ENCODE measurements at regions not wholly inside any gene's neighbourhood (a gene's known extent, or its start where the extent isn't known, plus 50 kb on each side); places are given as distances from the start of the nearest gene placed in this dataset.
"Not testable (repeated sequence)": the region's sequence is repeated elsewhere in the genome, so short reads cannot be mapped to it uniquely, and the experiment has no call there.

DNA sequence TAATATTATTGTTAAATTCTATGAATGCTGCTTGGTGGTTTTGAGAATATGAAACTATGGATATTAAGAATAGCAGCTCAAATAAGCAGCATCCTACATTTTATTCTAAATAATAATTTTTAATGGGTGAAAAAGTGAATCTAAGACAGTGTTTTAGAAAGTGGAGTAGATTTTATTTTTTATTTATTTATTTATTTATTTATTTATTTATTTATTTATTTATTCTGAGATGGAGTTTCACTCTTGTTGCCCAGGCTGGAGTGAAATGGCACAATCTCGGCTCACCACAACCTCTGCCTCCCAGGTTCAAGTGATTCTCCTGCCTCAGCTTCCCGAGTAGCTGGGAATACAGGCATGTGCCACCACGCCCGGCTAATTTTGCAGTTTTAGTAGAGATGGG is 1199.4 kb downstream of the EPHA7 start:
- CTCF ChIA-PET (ENCODE audit: partially characterized antibody); H3K4me3 Mint-ChIP-seq; H3K4me1 ChIP-seq (ENCODE audit: insufficient read depth, low read length); H3K36me3 ChIP-seq (ENCODE audit: insufficient read depth, low read length); H3K36me3 Mint-ChIP-seq; H3K27ac Mint-ChIP-seq; H3K4me1 Mint-ChIP-seq; H3K27ac ChIP-seq (ENCODE audit: low read depth, low read length); H3K4me3 ChIP-seq (ENCODE audit: low read length in 2 of 2); POLR2A ChIA-PET (ENCODE audit: partially characterized antibody); intact Hi-C loops (cut with micrococcal nuclease); H3K9me3 ChIP-seq (ENCODE audit: control insufficient read depth in 1 of 2, low read length in 2 of 2); DNase-seq; H3K27me3 Mint-ChIP-seq; H3K27me3 ChIP-seq (ENCODE audit: insufficient read depth, low read length): not testable (repeated sequence)
- H3K9me3 Mint-ChIP-seq = peaks cover 5 to 24% (median 7%) of the 10 kb centered on the region in 8 donors

GRCh38 chr6:92216717-92217116 is 1202.6 kb downstream of the EPHA7 start:
- Histone ChIP-seq H3K27me3 (ENCODE audit: insufficient read depth, low read length) (no peaks in the 10 kb centered on the region), H3K27ac (ENCODE audit: low read depth, low read length) (no peak overlapping the region), H3K4me3 (ENCODE audit: low read length in 2 of 2) (no peak overlapping the region), H3K9me3 (ENCODE audit: control insufficient read depth in 1 of 2, low read length in 2 of 2) (no peaks in the 10 kb centered on the region), H3K36me3 (ENCODE audit: insufficient read depth, low read length) (no peaks in the 10 kb centered on the region), H3K4me1 (ENCODE audit: insufficient read depth, low read length) (no peaks in the 10 kb centered on the region)
- POLR2A ChIA-PET (ENCODE audit: partially characterized antibody) = no interaction called here
- no peak for DNase-seq
- Mint-ChIP-seq H3K36me3 (no peaks in the 10 kb centered on the region), H3K4me3 (no peak overlapping the region), H3K9me3 (peaks cover 5 to 27% (median 11%) of the 10 kb centered on the region in 8 donors), H3K27me3 (no peaks in the 10 kb centered on the region), H3K27ac (no peak overlapping the region), H3K4me1 (no peaks in the 10 kb centered on the region)
- intact Hi-C loops (cut with micrococcal nuclease) = no loop called here
- CTCF ChIA-PET (ENCODE audit: partially characterized antibody) = no interaction called here

DNA sequence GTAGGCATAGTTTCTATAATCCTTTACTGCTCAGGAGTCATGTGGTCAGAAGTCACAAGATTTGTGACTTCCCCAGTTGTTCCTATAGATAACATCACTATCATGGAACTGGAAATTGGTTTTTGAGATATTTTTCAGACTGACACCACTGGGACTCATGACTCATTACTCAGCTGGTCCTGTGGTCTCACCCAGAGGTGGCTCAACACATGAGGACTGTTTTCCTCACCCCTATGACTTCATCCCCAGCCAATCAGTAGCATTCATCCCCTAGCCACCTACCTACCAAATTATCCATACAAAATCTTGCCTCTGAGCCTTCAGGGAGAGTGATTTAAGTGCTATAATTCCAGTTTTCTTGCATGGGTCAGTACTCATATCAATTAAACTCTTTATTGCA is 1217.7 kb downstream of the EPHA7 start:
- no peaks in the 10 kb centered on the region for H3K4me1 Mint-ChIP-seq
- H3K36me3 Mint-ChIP-seq = no peaks in the 10 kb centered on the region
- no peak overlapping the region for H3K27ac Mint-ChIP-seq
- Histone ChIP-seq H3K4me3 (ENCODE audit: low read length in 2 of 2) (no peak overlapping the region), H3K4me1 (ENCODE audit: insufficient read depth, low read length) (no peaks in the 10 kb centered on the region), H3K27me3 (ENCODE audit: insufficient read depth, low read length) (no peaks in the 10 kb centered on the region), H3K27ac (ENCODE audit: low read depth, low read length) (no peak overlapping the region), H3K9me3 (ENCODE audit: control insufficient read depth in 1 of 2, low read length in 2 of 2) (no peaks in the 10 kb centered on the region), H3K36me3 (ENCODE audit: insufficient read depth, low read length) (no peaks in the 10 kb centered on the region)
- H3K9me3 Mint-ChIP-seq = peaks cover 3 to 24% (median 6%) of the 10 kb centered on the region in 8 donors
- intact Hi-C loops (cut with micrococcal nuclease) = no loop called here
- ChIA-PET CTCF (ENCODE audit: partially characterized antibody) (no interaction called here), POLR2A (ENCODE audit: partially characterized antibody) (no interaction called here)
- H3K4me3 Mint-ChIP-seq = no peak overlapping the region
- DNase-seq = no peak
- no peaks in the 10 kb centered on the region for H3K27me3 Mint-ChIP-seq

DNA sequence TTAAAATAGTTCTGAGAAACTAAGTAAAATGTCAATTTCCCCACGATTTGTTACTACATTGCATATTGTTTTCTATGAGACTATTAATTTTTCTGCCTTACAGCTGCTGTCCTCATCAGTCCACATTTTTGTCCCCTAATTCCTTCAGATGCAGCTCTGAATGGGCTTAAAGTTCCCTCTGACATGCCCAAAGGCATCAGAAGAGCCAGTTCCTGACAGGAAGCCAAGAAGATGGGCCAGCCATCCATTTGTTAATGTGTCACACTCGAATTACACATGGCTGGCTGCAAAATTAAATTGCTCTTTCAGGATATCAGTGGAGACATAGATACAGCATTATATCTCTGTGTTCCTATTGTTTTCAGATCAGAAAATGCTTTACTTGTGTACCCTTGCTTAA is 1223.0 kb downstream of the EPHA7 start:
- no peaks in the 10 kb centered on the region for H3K9me3 ChIP-seq (ENCODE audit: control insufficient read depth in 1 of 2, low read length in 2 of 2)
- POLR2A ChIA-PET (ENCODE audit: partially characterized antibody) = no interaction called here
- H3K4me3 ChIP-seq (ENCODE audit: low read length in 2 of 2) = no peak overlapping the region
- no peak overlapping the region for H3K27ac ChIP-seq (ENCODE audit: low read depth, low read length)
- CTCF ChIA-PET (ENCODE audit: partially characterized antibody) = no interaction called here
- no peak for DNase-seq
- Mint-ChIP-seq H3K36me3 (no peaks in the 10 kb centered on the region), H3K27me3 (no peaks in the 10 kb centered on the region), H3K4me1 (no peaks in the 10 kb centered on the region), H3K27ac (no peak overlapping the region), H3K9me3 (peaks cover 2 to 24% (median 8%) of the 10 kb centered on the region in 8 donors), H3K4me3 (no peak overlapping the region)
- no peaks in the 10 kb centered on the region for H3K4me1 ChIP-seq (ENCODE audit: insufficient read depth, low read length)
- no peaks in the 10 kb centered on the region for H3K27me3 ChIP-seq (ENCODE audit: insufficient read depth, low read length)
- intact Hi-C loops (cut with micrococcal nuclease) = no loop called here
- no peaks in the 10 kb centered on the region for H3K36me3 ChIP-seq (ENCODE audit: insufficient read depth, low read length)

DNA sequence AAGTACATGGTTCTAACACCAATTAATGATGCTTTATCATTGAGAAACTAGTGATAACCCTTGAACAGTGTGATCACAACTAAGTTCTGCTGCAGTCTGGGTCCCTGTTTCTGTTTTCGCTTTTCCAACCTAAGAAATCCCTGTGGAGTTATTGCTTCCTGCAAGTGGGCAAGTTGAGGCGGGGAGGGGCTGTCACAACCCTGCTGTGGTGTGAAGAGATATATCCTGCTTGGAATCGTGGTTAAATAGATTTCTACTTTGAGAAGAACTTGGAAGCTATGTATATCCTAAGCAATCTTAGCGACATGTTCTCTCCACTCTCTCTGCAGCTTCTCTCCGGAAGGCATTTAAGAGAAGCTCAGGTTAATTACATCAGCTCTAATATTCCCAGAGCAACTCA is 1223.6 kb downstream of the EPHA7 start:
- Mint-ChIP-seq H3K4me1 (no peaks in the 10 kb centered on the region), H3K9me3 (peaks cover 2 to 24% (median 9%) of the 10 kb centered on the region in 8 donors), H3K27ac (no peak overlapping the region), H3K36me3 (no peaks in the 10 kb centered on the region), H3K4me3 (no peak overlapping the region), H3K27me3 (no peaks in the 10 kb centered on the region)
- DNase-seq = no peak
- ChIA-PET CTCF (ENCODE audit: partially characterized antibody) (no interaction called here), POLR2A (ENCODE audit: partially characterized antibody) (no interaction called here)
- no peaks in the 10 kb centered on the region for H3K4me1 ChIP-seq (ENCODE audit: insufficient read depth, low read length)
- H3K36me3 ChIP-seq (ENCODE audit: insufficient read depth, low read length) = no peaks in the 10 kb centered on the region
- no peaks in the 10 kb centered on the region for H3K27me3 ChIP-seq (ENCODE audit: insufficient read depth, low read length)
- no peaks in the 10 kb centered on the region for H3K9me3 ChIP-seq (ENCODE audit: control insufficient read depth in 1 of 2, low read length in 2 of 2)
- H3K4me3 ChIP-seq (ENCODE audit: low read length in 2 of 2) = no peak overlapping the region
- intact Hi-C loops (cut with micrococcal nuclease) = no loop called here
- H3K27ac ChIP-seq (ENCODE audit: low read depth, low read length) = no peak overlapping the region

DNA sequence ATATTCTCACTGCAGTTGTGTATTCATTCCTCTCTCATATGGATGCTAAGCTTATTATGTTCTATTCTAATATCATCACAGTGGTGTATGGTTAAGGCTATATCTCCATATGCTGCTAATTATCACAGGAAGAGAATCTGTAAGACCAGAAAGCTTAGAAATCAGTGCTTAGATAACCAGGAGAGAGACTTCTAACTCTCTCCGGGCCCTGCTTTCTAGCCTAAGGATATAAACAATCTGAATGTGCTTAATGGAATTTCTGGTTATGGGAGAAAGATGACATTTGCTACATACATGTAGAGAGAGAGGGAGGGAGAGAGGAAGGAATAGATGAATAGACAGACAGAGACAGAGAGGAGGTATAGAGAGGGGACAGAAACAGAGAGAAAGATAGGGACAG is 1231.3 kb downstream of the EPHA7 start:
- H3K9me3 Mint-ChIP-seq = peaks cover 0 to 8% (median 1%) of the 10 kb centered on the region in 8 donors
- H3K27ac ChIP-seq (ENCODE audit: low read depth, low read length) = no peak overlapping the region
- no peak overlapping the region for H3K4me3 ChIP-seq (ENCODE audit: low read length in 2 of 2)
- POLR2A ChIA-PET (ENCODE audit: partially characterized antibody) = no interaction called here
- no peaks in the 10 kb centered on the region for H3K9me3 ChIP-seq (ENCODE audit: control insufficient read depth in 1 of 2, low read length in 2 of 2)
- intact Hi-C loops (cut with micrococcal nuclease) = no loop called here
- H3K4me1 ChIP-seq (ENCODE audit: insufficient read depth, low read length) = no peaks in the 10 kb centered on the region
- H3K36me3 ChIP-seq (ENCODE audit: insufficient read depth, low read length) = no peaks in the 10 kb centered on the region
- H3K4me1 Mint-ChIP-seq = no peaks in the 10 kb centered on the region
- no peak overlapping the region for H3K4me3 Mint-ChIP-seq
- H3K36me3 Mint-ChIP-seq = no peaks in the 10 kb centered on the region
- no peaks in the 10 kb centered on the region for H3K27me3 Mint-ChIP-seq
- H3K27ac Mint-ChIP-seq = no peak overlapping the region
- H3K27me3 ChIP-seq (ENCODE audit: insufficient read depth, low read length) = no peaks in the 10 kb centered on the region
- no peak for DNase-seq
- CTCF ChIA-PET (ENCODE audit: partially characterized antibody) = no interaction called here

GRCh38 chr6:92184933-92185332 is 1234.4 kb downstream of the EPHA7 start:
- Histone ChIP-seq H3K4me3 (ENCODE audit: low read length in 2 of 2) (no peak overlapping the region), H3K27me3 (ENCODE audit: insufficient read depth, low read length) (no peaks in the 10 kb centered on the region), H3K36me3 (ENCODE audit: insufficient read depth, low read length) (no peaks in the 10 kb centered on the region), H3K9me3 (ENCODE audit: control insufficient read depth in 1 of 2, low read length in 2 of 2) (no peaks in the 10 kb centered on the region), H3K4me1 (ENCODE audit: insufficient read depth, low read length) (no peaks in the 10 kb centered on the region), H3K27ac (ENCODE audit: low read depth, low read length) (no peak overlapping the region)
- Mint-ChIP-seq H3K36me3 (no peaks in the 10 kb centered on the region), H3K27me3 (no peaks in the 10 kb centered on the region), H3K4me1 (no peaks in the 10 kb centered on the region), H3K9me3 (peaks cover 0 to 4% (median 0%) of the 10 kb centered on the region in 8 donors), H3K27ac (no peak overlapping the region), H3K4me3 (no peak overlapping the region)
- DNase-seq = no peak
- ChIA-PET POLR2A (ENCODE audit: partially characterized antibody) (no interaction called here), CTCF (ENCODE audit: partially characterized antibody) (no interaction called here)
- intact Hi-C loops (cut with micrococcal nuclease) = no loop called here

DNA sequence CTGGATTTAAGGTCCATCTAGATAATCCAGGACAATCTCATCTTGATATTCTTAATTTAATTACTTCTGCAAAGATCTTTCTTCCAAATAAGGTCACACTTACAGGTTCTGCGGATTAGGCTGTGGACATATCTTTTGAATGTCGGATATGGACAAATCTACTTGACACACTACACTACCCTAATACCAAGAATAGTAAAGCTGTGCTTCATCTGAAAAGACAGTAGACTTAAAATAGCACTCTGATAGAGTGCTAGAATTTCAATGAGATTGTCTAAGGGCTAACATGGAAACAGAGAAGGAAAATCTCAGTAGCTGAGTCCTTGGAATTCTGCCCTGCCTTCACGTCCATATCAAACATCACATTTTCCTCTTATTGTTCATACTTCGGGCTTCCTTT is 1238.0 kb downstream of the EPHA7 start:
- Histone ChIP-seq H3K4me1 (ENCODE audit: insufficient read depth, low read length) (no peaks in the 10 kb centered on the region), H3K9me3 (ENCODE audit: control insufficient read depth in 1 of 2, low read length in 2 of 2) (no peaks in the 10 kb centered on the region), H3K27ac (ENCODE audit: low read depth, low read length) (no peak overlapping the region), H3K4me3 (ENCODE audit: low read length in 2 of 2) (no peak overlapping the region), H3K27me3 (ENCODE audit: insufficient read depth, low read length) (no peaks in the 10 kb centered on the region), H3K36me3 (ENCODE audit: insufficient read depth, low read length) (no peaks in the 10 kb centered on the region)
- H3K36me3 Mint-ChIP-seq = no peaks in the 10 kb centered on the region
- H3K27ac Mint-ChIP-seq = no peak overlapping the region
- POLR2A ChIA-PET (ENCODE audit: partially characterized antibody) = no interaction called here
- H3K4me1 Mint-ChIP-seq = no peaks in the 10 kb centered on the region
- intact Hi-C loops (cut with micrococcal nuclease) = no loop called here
- H3K27me3 Mint-ChIP-seq = no peaks in the 10 kb centered on the region
- no peak overlapping the region for H3K4me3 Mint-ChIP-seq
- CTCF ChIA-PET (ENCODE audit: partially characterized antibody) = no interaction called here
- peaks cover 0 to 5% (median 1%) of the 10 kb centered on the region in 8 donors for H3K9me3 Mint-ChIP-seq
- no peak for DNase-seq
